Lung (tissue), 11 donors: ENCODE measurements at regions not wholly inside any gene's neighbourhood (a gene's known extent, or its start where the extent isn't known, plus 50 kb on each side); places are given as distances from the start of the nearest gene placed in this dataset.

Experiments used
- ATAC-seq: fragments of 200-7000 bp; cut with Tn5 transposase; one replicate; pipeline ENCODE4 v1.9.1; 2020; ENCODE audit warnings: moderate number of reproducible peaks; ENCODE audit not compliant: insufficient read depth, low FRiP score
- DNase-seq, 3 donors: peaks; one replicate each; pipeline ENCODE4 v3.0.0-alpha.2; 2013 to 2017
- H3K27ac ChIP-seq, 2 donors: one replicate each; pipeline ENCODE4 v1.5.1; 2013; ENCODE audit warnings: mild to moderate bottlenecking in 2 of 2, moderate library complexity in 2 of 2, control low read depth in 1 of 2, inconsistent platforms in 1 of 2, low read depth in 1 of 2, low read length in 1 of 2
- H3K27me3 ChIP-seq, 3 donors: one replicate each; pipeline ENCODE4 v1.5.1; 2013; ENCODE audit warnings: low read length in 2 of 3; ENCODE audit not compliant: control insufficient read depth in 3 of 3, insufficient read depth in 3 of 3
- H3K36me3 ChIP-seq, 4 donors: one replicate each; pipeline ENCODE4 v1.5.1; 2013; ENCODE audit warnings: low read length in 4 of 4, mild to moderate bottlenecking in 1 of 4, moderate library complexity in 1 of 4; ENCODE audit not compliant: control insufficient read depth in 4 of 4, insufficient read depth in 4 of 4
- H3K4me1 ChIP-seq, 5 donors: one replicate each; pipeline ENCODE4 v1.5.1; 2013; ENCODE audit warnings: low read length in 5 of 5, mild to moderate bottlenecking in 2 of 5, moderate library complexity in 1 of 5; ENCODE audit not compliant: control insufficient read depth in 5 of 5, insufficient read depth in 5 of 5
- H3K4me3 ChIP-seq: one replicate; pipeline ENCODE4 v1.5.1; 2013; ENCODE audit warnings: mild to moderate bottlenecking, control low read depth, moderate library complexity
- H3K9ac ChIP-seq, 2 donors: one replicate each; pipeline ENCODE4 v1.5.1; 2013; ENCODE audit warnings: low read length in 2 of 2, control low read depth in 1 of 2; ENCODE audit not compliant: insufficient read depth in 1 of 2
- H3K9me3 ChIP-seq, 4 donors: one replicate each; pipeline ENCODE4 v1.5.1; 2013; ENCODE audit warnings: low read length in 3 of 4, mild to moderate bottlenecking in 1 of 4, moderate library complexity in 1 of 4; ENCODE audit not compliant: control insufficient read depth in 4 of 4, insufficient read depth in 3 of 4
- CTCF ChIP-seq: IDR thresholded peaks from 2 replicates; pipeline ENCODE4 v1.5.1; 2012; ENCODE audit warnings: mild to moderate bottlenecking; ENCODE audit errors: control extremely low read depth, extremely low read depth
- WGBS, 2 donors: extraction: QIAGEN DNeasy Blood & Tissue Kit; methylation state at CpG; one replicate each; pipeline ENCODE4 v1.1.7; 2013; 5-methylcytosine and 5-hydroxymethylcytosine counted together
- donor health status: control.
- donor health status: control.
- donor health status: Bipolar disorder and iron deficiency.
- donor health status: healthy.
- donor health status: DM: yes; HTN: yes; CAD: no.

DNA sequence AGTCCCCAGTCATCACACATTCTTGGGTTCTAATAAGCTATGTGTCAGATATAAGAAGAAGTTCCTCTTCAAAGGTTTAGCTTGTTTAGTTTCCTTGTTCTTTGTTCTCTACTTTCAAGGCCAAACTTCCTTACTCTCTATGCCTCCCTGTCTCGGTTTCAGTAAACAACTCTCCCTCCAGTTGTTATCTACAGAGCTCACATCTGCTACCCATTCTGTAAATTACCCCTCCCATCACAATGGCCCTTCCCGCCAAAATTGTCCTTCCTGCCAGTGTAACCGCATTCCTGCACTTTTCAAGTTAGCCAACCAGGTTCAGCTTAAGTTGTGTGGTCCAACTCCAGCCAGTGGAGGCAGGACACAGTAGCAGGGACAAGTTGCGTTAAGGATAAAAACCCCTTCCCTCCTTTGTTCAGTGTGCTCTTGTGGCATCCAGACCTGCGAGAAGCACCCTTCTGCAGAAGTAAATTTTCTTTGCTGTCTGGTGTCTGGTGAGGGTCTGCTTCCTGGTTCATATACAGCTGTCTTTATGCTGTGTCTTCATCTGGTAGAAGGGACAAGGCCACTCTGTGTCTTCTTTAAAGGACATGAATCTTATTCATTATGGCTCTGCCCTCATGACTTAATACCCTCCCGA is 342.1 kb upstream of the GRM7 start:
- WGBS, 2 donors: 67 to 82% methylated on average over 6 of the region's 6 CpGs
- no peak for ATAC-seq
- Histone ChIP-seq H3K9ac (no peak overlapping the region), H3K4me3 (no peak overlapping the region), H3K4me1 (peaks cover 0 to 4% (median 0%) of the 10 kb centered on the region in 5 donors), H3K27me3 (no peaks in the 10 kb centered on the region), H3K27ac (no peak overlapping the region), H3K9me3 (peaks cover 0 to 2% (median 0%) of the 10 kb centered on the region in 4 donors), H3K36me3 (no peaks in the 10 kb centered on the region)
- TF ChIP-seq CTCF: no peak
- DNase-seq: no peak

DNA sequence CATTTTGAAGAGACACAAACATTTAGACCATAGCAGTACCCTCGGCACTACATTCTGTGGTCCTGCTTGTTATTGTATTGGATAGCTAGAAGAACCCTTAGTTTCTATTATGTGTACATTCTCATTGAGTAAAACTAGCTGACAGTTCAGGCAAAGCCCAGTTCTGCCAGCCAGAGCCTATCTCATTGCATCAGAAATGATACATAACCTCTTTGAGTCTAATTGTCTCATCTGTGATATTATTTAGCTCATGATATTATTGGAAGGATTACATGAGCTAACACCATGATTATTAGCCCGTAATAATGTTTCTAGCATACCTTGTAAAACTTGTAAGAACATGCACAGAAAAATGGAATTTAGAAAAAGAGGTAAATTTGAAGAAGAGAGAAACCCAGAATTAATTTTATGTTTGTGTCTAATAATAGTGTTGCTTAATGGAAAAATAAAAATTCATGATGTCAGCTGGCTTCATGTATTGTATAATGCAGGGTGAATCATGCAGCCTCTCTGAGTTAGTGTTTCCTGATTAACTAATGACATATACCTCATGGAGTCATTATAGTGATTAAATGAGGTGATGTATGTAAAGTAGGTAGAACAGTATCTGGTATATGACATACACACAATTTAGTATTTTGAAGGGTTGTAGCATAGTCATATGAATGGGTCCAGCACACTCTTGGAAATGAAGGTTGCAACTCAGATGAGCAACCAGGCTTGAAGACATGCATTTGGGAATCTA is 339.4 kb upstream of the GRM7 start:
- Histone ChIP-seq H3K9me3 (peaks cover 0 to 2% (median 0%) of the 10 kb centered on the region in 4 donors), H3K4me1 (peaks cover 0 to 6% (median 0%) of the 10 kb centered on the region in 5 donors), H3K9ac (no peak overlapping the region), H3K36me3 (no peaks in the 10 kb centered on the region), H3K4me3 (no peak overlapping the region), H3K27me3 (no peaks in the 10 kb centered on the region), H3K27ac (no peak overlapping the region)
- DNase-seq (no peak), ATAC-seq (no peak)
- no peak for TF ChIP-seq CTCF
- 90 to 91% methylated on average over 2 of the region's 2 CpGs for WGBS, 2 donors

DNA sequence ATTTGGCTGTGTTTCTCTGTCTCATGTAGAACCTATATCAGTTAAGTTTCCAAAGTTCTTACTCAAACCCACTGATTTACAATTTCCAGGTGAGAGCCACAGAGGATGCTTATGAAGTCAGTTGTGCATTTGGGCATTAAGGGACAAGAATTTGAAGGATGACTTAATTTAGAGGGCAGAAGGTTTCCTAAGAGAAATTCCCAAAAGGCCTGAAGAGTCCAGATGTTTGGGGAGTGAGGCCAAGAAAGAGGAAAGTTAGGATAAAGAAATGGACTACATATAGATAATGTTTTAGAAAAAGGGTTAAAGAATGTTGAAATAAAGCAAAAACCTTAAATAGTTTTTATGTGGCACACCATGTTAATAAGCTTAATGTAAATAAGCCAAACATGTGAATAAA is 338.7 kb upstream of the GRM7 start:
- Histone ChIP-seq H3K27ac (no peak overlapping the region), H3K36me3 (no peaks in the 10 kb centered on the region), H3K27me3 (no peaks in the 10 kb centered on the region), H3K9ac (no peak overlapping the region), H3K9me3 (peaks cover 0 to 2% (median 0%) of the 10 kb centered on the region in 4 donors), H3K4me1 (peaks cover 0 to 6% (median 0%) of the 10 kb centered on the region in 5 donors), H3K4me3 (no peak overlapping the region)
- TF ChIP-seq CTCF: no peak
- DNase-seq (no peak), ATAC-seq (no peak)
